Eye (tissue), 1 donor: ENCODE measurements at regions not wholly inside any gene's neighbourhood (a gene's known extent, or its start where the extent isn't known, plus 50 kb on each side); places are given as distances from the start of the nearest gene placed in this dataset.

Source experiments
- DNase-seq: peaks from one replicate; pipeline ENCODE4 v3.0.0-alpha.2; 2015

- peak; percentile 89 for DNase-seq
Observed at GRCh38 chr14:61894452-61895077, 132.3 kb downstream of the SNAPC1 start.

- DNase-seq: no peak
Observed at GRCh38 chr14:61897300-61897699, 135.1 kb downstream of the SNAPC1 start.

GRCh38 chr14:61898568-61898967 is 136.3 kb downstream of the SNAPC1 start:
- DNase-seq: no peak

- DNase-seq: no peak
Observed at GRCh38 chr14:61899497-61899896, 137.3 kb downstream of the SNAPC1 start.

- DNase-seq: no peak
Observed at GRCh38 chr14:61904946-61905345, 142.7 kb downstream of the SNAPC1 start.

GRCh38 chr14:61911574-61911973 is 149.4 kb downstream of the SNAPC1 start:
- peak; percentile 63 for DNase-seq

GRCh38 chr14:61918998-61919397 is 156.8 kb downstream of the SNAPC1 start:
- no peak for DNase-seq

- DNase-seq: no peak
Observed at GRCh38 chr14:61923348-61923747, 161.1 kb downstream of the SNAPC1 start.

GRCh38 chr14:61925043-61925442 is 162.8 kb downstream of the SNAPC1 start:
- DNase-seq: peak; percentile 47

- DNase-seq: no peak
Observed at GRCh38 chr14:61925732-61926435, 163.7 kb downstream of the SNAPC1 start.

- peak; percentile 34 for DNase-seq
Observed at GRCh38 chr14:61927060-61927459, 164.8 kb downstream of the SNAPC1 start.

- DNase-seq: peak; percentile 33
Observed at GRCh38 chr14:61927520-61927919, 165.3 kb downstream of the SNAPC1 start.

GRCh38 chr14:61928300-61928699 is 166.1 kb downstream of the SNAPC1 start:
- DNase-seq: no peak

GRCh38 chr14:61928701-61929100 is 166.5 kb downstream of the SNAPC1 start:
- DNase-seq: no peak

- DNase-seq: no peak
Observed at GRCh38 chr14:61929651-61930050, 167.4 kb downstream of the SNAPC1 start.

- DNase-seq: no peak
Observed at GRCh38 chr14:61930101-61930857, 168.1 kb downstream of the SNAPC1 start.

- DNase-seq: peak; percentile 41
Observed at GRCh38 chr14:61932974-61933373, 170.8 kb downstream of the SNAPC1 start.

- no peak for DNase-seq
Observed at GRCh38 chr14:61934385-61934784, 172.2 kb downstream of the SNAPC1 start.

GRCh38 chr14:61939776-61940175 is 177.6 kb downstream of the SNAPC1 start:
- no peak for DNase-seq

- DNase-seq: peak; percentile 49
Observed at GRCh38 chr14:61940666-61941420, 178.6 kb downstream of the SNAPC1 start.

- DNase-seq: no peak
Observed at GRCh38 chr14:61941421-61942150, 179.4 kb downstream of the SNAPC1 start.

- no peak for DNase-seq
Observed at GRCh38 chr14:61948376-61948775, 186.2 kb downstream of the SNAPC1 start.
